ENCODE measurements at regions not wholly inside any gene's neighbourhood (a gene's known extent, or its start where the extent isn't known, plus 50 kb on each side); places are given as distances from the start of the nearest gene placed in this dataset.

DNA sequence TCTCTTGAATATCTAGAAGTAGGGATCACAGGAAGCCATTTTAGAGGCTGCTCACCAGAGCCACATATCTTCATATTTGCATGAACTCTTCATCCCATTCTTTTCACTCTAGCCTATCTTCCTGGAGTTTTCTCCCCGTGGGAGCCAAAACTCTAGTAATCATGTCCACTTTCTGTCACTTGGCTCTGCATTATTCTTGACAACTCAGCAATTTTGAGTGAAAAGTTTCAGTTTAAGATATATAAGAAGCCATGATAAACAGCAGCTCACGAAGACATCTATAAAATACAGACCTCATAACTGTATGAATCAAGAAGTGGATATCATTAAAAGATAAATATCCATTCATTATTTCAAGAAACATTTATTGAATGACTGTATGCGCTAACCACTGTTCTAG is 79.1 kb upstream of the NR0B1 start:
- no peak overlapping the region for H3K56ac ChIP-seq (ENCODE audit: insufficient read length, low read depth, low read length)
- H3K14ac ChIP-seq (ENCODE audit: insufficient read depth, low read length), result no peak overlapping the region
- Mint-ChIP-seq H3K4me1 (peaks cover 3 to 9% of the 10 kb centered on the region in 2 experiments), H3K27ac (no peak overlapping the region), H3K4me3 (no peak overlapping the region), H3K27me3 (ENCODE audit: low read depth) (no peaks in the 10 kb centered on the region), H3K9me3 (peaks cover 7 to 52% of the 10 kb centered on the region in 2 experiments), H3K36me3 (ENCODE audit: insufficient read depth in 1 of 3, low read depth in 3 of 3) (no peaks in the 10 kb centered on the region; a peak in 1 of 7 replicates)
- no peak overlapping the region for H2BK12ac ChIP-seq (ENCODE audit: insufficient read length, low read depth, low read length)
- no peaks in the 10 kb centered on the region for H3K79me1 ChIP-seq (ENCODE audit: insufficient read depth, low read depth, low read length, poor library complexity, severe bottlenecking)
- H3K27me3 ChIP-seq (ENCODE audit: insufficient read depth, low read length), result no peaks in the 10 kb centered on the region
- H3K18ac ChIP-seq (ENCODE audit: insufficient read length, low read depth, low read length), result no peak overlapping the region
- H3K23ac ChIP-seq (ENCODE audit: insufficient read length, low read depth, low read length), result no peak overlapping the region
- no peak overlapping the region for H2BK120ac ChIP-seq (ENCODE audit: low read depth, low read length, poor library complexity, severe bottlenecking)
- no peak for DNase-seq
- no peaks in the 10 kb centered on the region for H3K9me3 ChIP-seq (ENCODE audit: control insufficient read depth, low read depth, low read length)
- no peaks in the 10 kb centered on the region for H4K20me1 ChIP-seq (ENCODE audit: control insufficient read depth, insufficient read depth, insufficient read length)
- no peak overlapping the region for H2AK5ac ChIP-seq (ENCODE audit: insufficient read length, low read length)
- H3K23me2 ChIP-seq (ENCODE audit: insufficient read length, low read depth, low read length, poor library complexity, severe bottlenecking), result no peaks in the 10 kb centered on the region
- WGBS (ENCODE audit: extremely low coverage, insufficient read length, low lambda C conversion rate), result no CpG with 5 or more reads among the region's 3 CpGs
- no peak overlapping the region for H2AFZ ChIP-seq (ENCODE audit: low read length)
- no peak overlapping the region for H4K91ac ChIP-seq (ENCODE audit: insufficient read length, low read depth, low read length)
- TF ChIP-seq, protein P1, sequence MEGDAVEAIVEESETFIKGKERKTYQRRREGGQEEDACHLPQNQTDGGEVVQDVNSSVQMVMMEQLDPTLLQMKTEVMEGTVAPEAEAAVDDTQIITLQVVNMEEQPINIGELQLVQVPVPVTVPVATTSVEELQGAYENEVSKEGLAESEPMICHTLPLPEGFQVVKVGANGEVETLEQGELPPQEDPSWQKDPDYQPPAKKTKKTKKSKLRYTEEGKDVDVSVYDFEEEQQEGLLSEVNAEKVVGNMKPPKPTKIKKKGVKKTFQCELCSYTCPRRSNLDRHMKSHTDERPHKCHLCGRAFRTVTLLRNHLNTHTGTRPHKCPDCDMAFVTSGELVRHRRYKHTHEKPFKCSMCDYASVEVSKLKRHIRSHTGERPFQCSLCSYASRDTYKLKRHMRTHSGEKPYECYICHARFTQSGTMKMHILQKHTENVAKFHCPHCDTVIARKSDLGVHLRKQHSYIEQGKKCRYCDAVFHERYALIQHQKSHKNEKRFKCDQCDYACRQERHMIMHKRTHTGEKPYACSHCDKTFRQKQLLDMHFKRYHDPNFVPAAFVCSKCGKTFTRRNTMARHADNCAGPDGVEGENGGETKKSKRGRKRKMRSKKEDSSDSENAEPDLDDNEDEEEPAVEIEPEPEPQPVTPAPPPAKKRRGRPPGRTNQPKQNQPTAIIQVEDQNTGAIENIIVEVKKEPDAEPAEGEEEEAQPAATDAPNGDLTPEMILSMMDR (conservative IDR thresholded peaks at IDR 0.05), result no peak
- H3K27ac ChIP-seq (ENCODE audit: insufficient read length, low read depth, low read length), result no peak overlapping the region
- no peak overlapping the region for H3K4me2 ChIP-seq (ENCODE audit: insufficient read depth, insufficient read length, low read length)
- no peak overlapping the region for H2BK5ac ChIP-seq (ENCODE audit: insufficient read length, low read length)
- H4K5ac ChIP-seq (ENCODE audit: insufficient read length, low read depth, low read length), result no peak overlapping the region
- H3K4me1 ChIP-seq (ENCODE audit: insufficient read depth, low read length), result peaks cover 3% of the 10 kb centered on the region; the same call in 1 of the 2 replicates
- H2BK20ac ChIP-seq (ENCODE audit: low read depth, low read length, poor library complexity, severe bottlenecking), result no peak overlapping the region
- H3K9ac ChIP-seq (ENCODE audit: extremely low read depth, insufficient read length, low read length), result no peak overlapping the region
- no peak overlapping the region for H4K8ac ChIP-seq (replicated peaks; ENCODE audit: insufficient read length, low read depth, low read length)
- no peak overlapping the region for H3T11ph ChIP-seq (ENCODE audit: low read length)
- H2BK15ac ChIP-seq (ENCODE audit: low read depth, low read length), result no peak overlapping the region
- H3K79me2 ChIP-seq (ENCODE audit: insufficient read depth, low read length), result no peaks in the 10 kb centered on the region
- H3K4ac ChIP-seq (ENCODE audit: low read depth, low read length), result no peak overlapping the region
